IMR-90 (cell line): ENCODE measurements at regions not wholly inside any gene's neighbourhood (a gene's known extent, or its start where the extent isn't known, plus 50 kb on each side); places are given as distances from the start of the nearest gene placed in this dataset.

ENCODE experiments used
- ATAC-seq: fragments of 200-7000 bp; cut with Tn5 transposase; 2 replicates; pipeline ENCODE4 v1.9.1; 2020; ENCODE audit warnings: low read depth, mild to moderate bottlenecking, moderate library complexity
- BruUV-seq: library from RNA; stranded (reverse); fragments of 400-500 nt; replicated peaks from 2 replicates; lab custom pipeline; 2021; lab: Mats Ljungman, UMichigan
- CTCF ChIA-PET: fragments of 300-600 bp; formaldehyde crosslinking; extraction: SDS; loops from one replicate; lab custom pipeline; 2021; ENCODE audit warnings: antibody characterized with exemption; lab: Yijun Ruan, JAX
- POLR2A ChIA-PET: fragments of 300-600 bp; sonication (Branson Sonifier 250); formaldehyde crosslinking; loops from one replicate; lab custom pipeline; 2022; ENCODE audit warnings: antibody characterized with exemption; ENCODE audit not compliant: unreplicated experiment; lab: Charles Lee
- DNase-seq: peaks from one replicate; pipeline ENCODE4 v3.0.0; 2013
- H2AFZ ChIP-seq: replicated peaks from 2 replicates; pipeline ENCODE3; 2013; ENCODE audit warnings: low read length, mild to moderate bottlenecking; ENCODE audit not compliant: poor library complexity
- H2AK5ac ChIP-seq: 2 replicates; pipeline ENCODE4 v1.6.1; 2013; ENCODE audit warnings: low read depth, low read length, inconsistent platforms
- H2AK9ac ChIP-seq: replicated peaks from 2 replicates; pipeline ENCODE3; 2013; ENCODE audit warnings: mild to moderate bottlenecking, low read depth, low read length, moderate library complexity; ENCODE audit not compliant: poor library complexity
- H2BK120ac ChIP-seq: 2 replicates; pipeline ENCODE4 v1.6.1; 2013; ENCODE audit warnings: low read depth, low read length, inconsistent platforms
- H2BK15ac ChIP-seq: 3 replicates; pipeline ENCODE4 v1.6.1; 2013; ENCODE audit warnings: low read depth, low read length, inconsistent platforms
- H2BK20ac ChIP-seq: 2 replicates; pipeline ENCODE4 v1.6.1; 2013; ENCODE audit warnings: low read depth, mild to moderate bottlenecking, inconsistent platforms, low read length, moderate library complexity
- H2BK5ac ChIP-seq: 2 replicates; pipeline ENCODE4 v1.6.1; 2013; ENCODE audit warnings: mild to moderate bottlenecking, low read depth, low read length, inconsistent platforms; ENCODE audit not compliant: poor library complexity, severe bottlenecking
- H3K14ac ChIP-seq: replicated peaks from 2 replicates; pipeline ENCODE4 v1.6.1; 2013; ENCODE audit warnings: low read depth, low read length, inconsistent platforms
- H3K18ac ChIP-seq: 2 replicates; pipeline ENCODE4 v1.6.1; 2013; ENCODE audit warnings: low read depth, low read length, control low read depth
- H3K23ac ChIP-seq: 2 replicates; pipeline ENCODE4 v1.6.1; 2013; ENCODE audit warnings: low read depth, low read length, inconsistent platforms
- H3K27ac ChIP-seq: 2 replicates; pipeline ENCODE4 v1.5.1; 2013; ENCODE audit warnings: mild to moderate bottlenecking, control low read depth, low read length; ENCODE audit not compliant: insufficient read depth
- H3K27me3 ChIP-seq: 2 replicates; pipeline ENCODE4 v1.6.1; 2013; ENCODE audit warnings: low read length; ENCODE audit not compliant: control insufficient read depth, insufficient read depth
- H3K36me3 ChIP-seq: 2 replicates; pipeline ENCODE4 v1.6.1; 2013; ENCODE audit warnings: low read length, mixed read lengths; ENCODE audit not compliant: control insufficient read depth, insufficient read depth
- H3K4ac ChIP-seq: 2 replicates; pipeline ENCODE4 v1.6.1; 2013; ENCODE audit warnings: low read depth, low read length, inconsistent platforms
- H3K4me1 ChIP-seq: 2 replicates; pipeline ENCODE4 v1.6.1; 2013; ENCODE audit warnings: low read length, mixed read lengths; ENCODE audit not compliant: control insufficient read depth, insufficient read depth
- H3K4me2 ChIP-seq: 2 replicates; pipeline ENCODE4 v1.6.1; 2013; ENCODE audit warnings: low read depth, mild to moderate bottlenecking, control low read depth, low read length, moderate library complexity
- H3K4me3 ChIP-seq: 2 replicates; pipeline ENCODE4 v1.5.1; 2013; ENCODE audit warnings: low read depth, mild to moderate bottlenecking, control low read depth, low read length, moderate library complexity; ENCODE audit not compliant: insufficient read depth
- H3K56ac ChIP-seq: 2 replicates; pipeline ENCODE4 v1.6.1; 2013; ENCODE audit warnings: low read length, inconsistent platforms; ENCODE audit not compliant: insufficient read depth; ENCODE audit errors: extremely low read depth
- H3K79me1 ChIP-seq, 2 experiments: 2 replicates each; pipeline ENCODE4 v1.6.1; 2013; ENCODE audit warnings: low read length in 2 of 2, inconsistent platforms in 1 of 2, low read depth in 1 of 2
- H3K9ac ChIP-seq: 2 replicates; pipeline ENCODE4 v1.6.1; 2013; ENCODE audit warnings: low read depth, low read length, control low read depth
- H3K9me1 ChIP-seq: 2 replicates; pipeline ENCODE4 v1.6.1; 2013; ENCODE audit warnings: low read length, inconsistent platforms; ENCODE audit not compliant: insufficient read depth
- H3K9me3 ChIP-seq: 2 replicates; pipeline ENCODE4 v1.6.1; 2013; ENCODE audit warnings: low read length; ENCODE audit not compliant: control insufficient read depth, insufficient read depth
- H4K20me1 ChIP-seq: 2 replicates; pipeline ENCODE4 v1.6.1; 2013; ENCODE audit warnings: low read length, inconsistent platforms; ENCODE audit not compliant: insufficient read depth
- H4K5ac ChIP-seq: 2 replicates; pipeline ENCODE4 v1.6.1; 2013; ENCODE audit warnings: mild to moderate bottlenecking, low read depth, low read length, control low read depth
- H4K8ac ChIP-seq, 2 experiments: 2 replicates each; pipeline ENCODE4 v1.6.1; 2013; ENCODE audit warnings: low read depth in 2 of 2, low read length in 2 of 2, control low read depth in 1 of 2, inconsistent platforms in 1 of 2
- H4K91ac ChIP-seq: 2 replicates; pipeline ENCODE4 v1.6.1; 2013; ENCODE audit warnings: low read depth, low read length, inconsistent platforms; ENCODE audit not compliant: insufficient read depth
- BHLHE40 ChIP-seq: fragments of 150-350 bp; IDR thresholded peaks from 2 replicates; pipeline ENCODE4 v1.6.1; 2016; ENCODE audit warnings: mild to moderate bottlenecking, low read depth, low read length
- CEBPB ChIP-seq: IDR thresholded peaks from 2 replicates; pipeline ENCODE4 v1.6.1; 2012; ENCODE audit warnings: low read depth, low read length, improper control_type of control experiment
- CHD1 ChIP-seq: IDR thresholded peaks from 2 replicates; pipeline ENCODE4 v1.6.1; 2012; ENCODE audit warnings: low read depth, low read length, improper control_type of control experiment
- ELK1 ChIP-seq: fragments of 150-350 bp; IDR thresholded peaks from 2 replicates; pipeline ENCODE4 v1.6.1; 2016; ENCODE audit warnings: low read depth, mild to moderate bottlenecking, low read length, moderate library complexity, borderline replicate concordance
- FOS ChIP-seq: fragments of 150-350 bp; IDR thresholded peaks from 2 replicates; pipeline ENCODE4 v1.6.1; 2016; ENCODE audit warnings: low read depth, low read length
- MXI1 ChIP-seq: IDR thresholded peaks from 2 replicates; pipeline ENCODE4 v1.6.1; 2012; ENCODE audit warnings: low read depth, mild to moderate bottlenecking, low read length, moderate library complexity, borderline replicate concordance
- NFE2L2 ChIP-seq: fragments of 150-350 bp; IDR thresholded peaks from 2 replicates; pipeline ENCODE4 v1.6.1; 2016; ENCODE audit warnings: low read depth, mild to moderate bottlenecking, low read length
- POLR2A ChIP-seq: IDR thresholded peaks from 2 replicates; pipeline ENCODE4 v1.6.1; 2012; ENCODE audit warnings: mild to moderate bottlenecking, low read depth, low read length
- RAD21 ChIP-seq: IDR thresholded peaks from 2 replicates; pipeline ENCODE4 v1.6.1; 2012; ENCODE audit warnings: low read length, improper control_type of control experiment
- RCOR1 ChIP-seq: IDR thresholded peaks from 2 replicates; pipeline ENCODE4 v1.6.1; 2012; ENCODE audit warnings: mild to moderate bottlenecking, low read length, improper control_type of control experiment; ENCODE audit not compliant: insufficient replicate concordance
- RFX5 ChIP-seq: IDR thresholded peaks from 2 replicates; pipeline ENCODE4 v1.8.0; 2012; ENCODE audit warnings: low read depth, mild to moderate bottlenecking, low read length, moderate library complexity
- SMC3 ChIP-seq: fragments of 150-350 bp; IDR thresholded peaks from 2 replicates; pipeline ENCODE4 v1.6.1; 2016; ENCODE audit warnings: low read depth, mild to moderate bottlenecking, antibody characterized with exemption, low read length, moderate library complexity
- USF2 ChIP-seq: fragments of 150-350 bp; IDR thresholded peaks from 2 replicates; pipeline ENCODE4 v1.6.1; 2017; ENCODE audit warnings: mild to moderate bottlenecking, antibody characterized with exemption, low read length, low read depth
- WGBS, 2 experiments: methylation state at CpG; one replicate each; pipeline versions ENCODE4 v1.1.5 to v1.1.7; 2013; ENCODE audit warnings: missing lambda C conversion rate in 2 of 2; ENCODE audit not compliant: insufficient read length in 1 of 2; ENCODE audit errors: extremely low coverage in 2 of 2; 5-methylcytosine and 5-hydroxymethylcytosine counted together
- dilution Hi-C: fragments of 300-500 bp; cut with HindIII; formaldehyde crosslinking; loops from one replicate; pipeline ENCODE4 v1.14.3; 2018; ENCODE audit warnings: low sequenced_read_pairs; ENCODE audit not compliant: unreplicated experiment
- in situ Hi-C: fragments of 300-500 bp; cut with MboI; formaldehyde crosslinking; loops from 3 replicates; pipeline ENCODE4 v1.14.3; 2019; ENCODE audit warnings: low sequenced_read_pairs, inconsistent platforms, mixed read lengths
- intact Hi-C: fragments of 100-400 bp; cut with micrococcal nuclease; formaldehyde crosslinking; loops from 2 replicates; pipeline ENCODE4 v1.10.0; 2022

- Histone ChIP-seq H2AK5ac (no peak overlapping the region), H2AFZ (no peak overlapping the region), H3K4me3 (no peak overlapping the region), H3K14ac (no peak overlapping the region), H2BK120ac (no peak overlapping the region), H3K18ac (no peak overlapping the region), H3K36me3 (no peaks in the 10 kb centered on the region), H3K9me3 (no peaks in the 10 kb centered on the region), H3K23ac (no peak overlapping the region), H2BK20ac (no peak overlapping the region), H2AK9ac (no peak overlapping the region), H3K27ac (no peak overlapping the region), H3K4me2 (no peak overlapping the region), H3K27me3 (no peaks in the 10 kb centered on the region), H4K5ac (no peak overlapping the region), H3K4me1 (no peaks in the 10 kb centered on the region), H3K9me1 (no peaks in the 10 kb centered on the region), H4K91ac (no peak overlapping the region), H4K20me1 (no peaks in the 10 kb centered on the region), H3K56ac (no peak overlapping the region), H3K9ac (no peak overlapping the region), H2BK5ac (no peak overlapping the region), H3K4ac (no peak overlapping the region), H2BK15ac (no peak overlapping the region), H4K8ac (no peak overlapping the region), H3K79me1 (no peaks in the 10 kb centered on the region)
- TF ChIP-seq CHD1 (no peak), NFE2L2 (no peak), BHLHE40 (no peak), CEBPB (no peak), RCOR1 (no peak), POLR2A (no peak), ELK1 (no peak), FOS (no peak), MXI1 (no peak), SMC3 (no peak), RAD21 (no peak), USF2 (no peak), RFX5 (no peak)
- ChIA-PET POLR2A (no interaction called here), CTCF (no interaction called here)
- dilution Hi-C loops: no loop called here
- in situ Hi-C loops: no loop called here
- no CpG with 5 or more reads among the region's 1 CpG for WGBS, 2 experiments
- no peak for ATAC-seq
- intact Hi-C loops: no loop called here
- BruUV-seq: no TSS peak
- no peak for DNase-seq
These were observed 197.0 kb upstream of the DCAF8L1 start for GRCh38 chrX:28178206-28178605.
